GM06990 (cell line): ENCODE measurements at regions not wholly inside any gene's neighbourhood (a gene's known extent, or its start where the extent isn't known, plus 50 kb on each side); places are given as distances from the start of the nearest gene placed in this dataset.

Experiments used
- DNase-seq: peaks from one replicate; pipeline ENCODE4 v3.0.0-alpha.2; 2011; ENCODE audit not compliant: insufficient read length; ENCODE audit errors: extremely low read depth
- H3K27me3 ChIP-seq: replicated peaks from 2 replicates; pipeline ENCODE4 v1.6.0; 2011; ENCODE audit warnings: low read length; ENCODE audit not compliant: control insufficient read depth, insufficient read depth
- H3K36me3 ChIP-seq: 2 replicates; pipeline ENCODE4 v1.5.1; 2011; ENCODE audit warnings: low read length; ENCODE audit not compliant: control insufficient read depth, insufficient read depth
- H3K4me3 ChIP-seq: replicated peaks from 2 replicates; pipeline ENCODE4 v1.5.1; 2011; ENCODE audit warnings: low read depth, mild to moderate bottlenecking, control low read depth, low read length
- CTCF ChIP-seq: IDR thresholded peaks from 2 replicates; pipeline ENCODE4 v1.5.1; 2011; ENCODE audit warnings: low read length, control low read depth, mild to moderate bottlenecking, inconsistent platforms; ENCODE audit not compliant: insufficient read depth, poor library complexity, severe bottlenecking

- no peak for DNase-seq
- no peak for TF ChIP-seq CTCF
- no peaks in the 10 kb centered on the region for H3K27me3 ChIP-seq
- H3K36me3 ChIP-seq = no peaks in the 10 kb centered on the region
- H3K4me3 ChIP-seq = no peak overlapping the region
Observed at GRCh38 chr11:30155428-30155827, 75.4 kb upstream of the FSHB start.

- no peak overlapping the region for H3K4me3 ChIP-seq
- DNase-seq = no peak
Observed at GRCh38 chr11:30159546-30159945, 71.3 kb upstream of the FSHB start.

GRCh38 chr11:30165652-30166051, 65.2 kb upstream of the FSHB start:
- H3K27me3 ChIP-seq = no peaks in the 10 kb centered on the region
- DNase-seq = no peak
- TF ChIP-seq CTCF = no peak
- no peak overlapping the region for H3K4me3 ChIP-seq
- H3K36me3 ChIP-seq = no peaks in the 10 kb centered on the region

More at GRCh38 chr11:30159546-30159945, 71.3 kb upstream of the FSHB start:
- TF ChIP-seq CTCF = no peak
- Histone ChIP-seq H3K27me3 (no peaks in the 10 kb centered on the region), H3K36me3 (no peaks in the 10 kb centered on the region)

- Histone ChIP-seq H3K36me3 (no peaks in the 10 kb centered on the region), H3K4me3 (no peak overlapping the region), H3K27me3 (no peaks in the 10 kb centered on the region)
- no peak for TF ChIP-seq CTCF
- DNase-seq = no peak
Observed at GRCh38 chr11:30171661-30172060, 59.2 kb upstream of the FSHB start.

GRCh38 chr11:30172158-30172557, 58.7 kb upstream of the FSHB start:
- Histone ChIP-seq H3K36me3 (no peaks in the 10 kb centered on the region), H3K4me3 (no peak overlapping the region), H3K27me3 (no peaks in the 10 kb centered on the region)
- DNase-seq = no peak
- TF ChIP-seq CTCF = no peak

GRCh38 chr11:30172883-30173311, 57.9 kb upstream of the FSHB start:
- no peak for DNase-seq
- H3K4me3 ChIP-seq = no peak overlapping the region
- H3K27me3 ChIP-seq = no peaks in the 10 kb centered on the region
- no peak for TF ChIP-seq CTCF
- no peaks in the 10 kb centered on the region for H3K36me3 ChIP-seq
